ENCODE measurements at regions not wholly inside any gene's neighbourhood (a gene's known extent, or its start where the extent isn't known, plus 50 kb on each side); places are given as distances from the start of the nearest gene placed in this dataset.
"Not testable (repeated sequence)": the region's sequence is repeated elsewhere in the genome, so short reads cannot be mapped to it uniquely, and the experiment has no call there.

GRCh38 chr17:30597776-30598288, 120.6 kb downstream of the GOSR1 start:
- H3K4me3 ChIP-seq (replicated peaks; ENCODE audit: low read depth, low read length), result no peak overlapping the region
- DNase-seq (ENCODE audit: extremely low read depth, low read depth), result no peak
- TF ChIP-seq, protein P1, sequence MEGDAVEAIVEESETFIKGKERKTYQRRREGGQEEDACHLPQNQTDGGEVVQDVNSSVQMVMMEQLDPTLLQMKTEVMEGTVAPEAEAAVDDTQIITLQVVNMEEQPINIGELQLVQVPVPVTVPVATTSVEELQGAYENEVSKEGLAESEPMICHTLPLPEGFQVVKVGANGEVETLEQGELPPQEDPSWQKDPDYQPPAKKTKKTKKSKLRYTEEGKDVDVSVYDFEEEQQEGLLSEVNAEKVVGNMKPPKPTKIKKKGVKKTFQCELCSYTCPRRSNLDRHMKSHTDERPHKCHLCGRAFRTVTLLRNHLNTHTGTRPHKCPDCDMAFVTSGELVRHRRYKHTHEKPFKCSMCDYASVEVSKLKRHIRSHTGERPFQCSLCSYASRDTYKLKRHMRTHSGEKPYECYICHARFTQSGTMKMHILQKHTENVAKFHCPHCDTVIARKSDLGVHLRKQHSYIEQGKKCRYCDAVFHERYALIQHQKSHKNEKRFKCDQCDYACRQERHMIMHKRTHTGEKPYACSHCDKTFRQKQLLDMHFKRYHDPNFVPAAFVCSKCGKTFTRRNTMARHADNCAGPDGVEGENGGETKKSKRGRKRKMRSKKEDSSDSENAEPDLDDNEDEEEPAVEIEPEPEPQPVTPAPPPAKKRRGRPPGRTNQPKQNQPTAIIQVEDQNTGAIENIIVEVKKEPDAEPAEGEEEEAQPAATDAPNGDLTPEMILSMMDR (IDR thresholded peaks at IDR 0.05; ENCODE audit: low read depth, low read length, missing control alignments), result no peak

- not testable (repeated sequence) for DNase-seq (ENCODE audit: extremely low read depth, low read depth); H3K4me3 ChIP-seq (replicated peaks; ENCODE audit: low read depth, low read length)
Observed at GRCh38 chr17:30596948-30597775, 120.0 kb downstream of the GOSR1 start.

- DNase-seq (ENCODE audit: extremely low read depth, low read depth); H3K4me3 ChIP-seq (replicated peaks; ENCODE audit: low read depth, low read length): not testable (repeated sequence)
Observed at GRCh38 chr17:30594953-30595371, 117.8 kb downstream of the GOSR1 start.

DNA sequence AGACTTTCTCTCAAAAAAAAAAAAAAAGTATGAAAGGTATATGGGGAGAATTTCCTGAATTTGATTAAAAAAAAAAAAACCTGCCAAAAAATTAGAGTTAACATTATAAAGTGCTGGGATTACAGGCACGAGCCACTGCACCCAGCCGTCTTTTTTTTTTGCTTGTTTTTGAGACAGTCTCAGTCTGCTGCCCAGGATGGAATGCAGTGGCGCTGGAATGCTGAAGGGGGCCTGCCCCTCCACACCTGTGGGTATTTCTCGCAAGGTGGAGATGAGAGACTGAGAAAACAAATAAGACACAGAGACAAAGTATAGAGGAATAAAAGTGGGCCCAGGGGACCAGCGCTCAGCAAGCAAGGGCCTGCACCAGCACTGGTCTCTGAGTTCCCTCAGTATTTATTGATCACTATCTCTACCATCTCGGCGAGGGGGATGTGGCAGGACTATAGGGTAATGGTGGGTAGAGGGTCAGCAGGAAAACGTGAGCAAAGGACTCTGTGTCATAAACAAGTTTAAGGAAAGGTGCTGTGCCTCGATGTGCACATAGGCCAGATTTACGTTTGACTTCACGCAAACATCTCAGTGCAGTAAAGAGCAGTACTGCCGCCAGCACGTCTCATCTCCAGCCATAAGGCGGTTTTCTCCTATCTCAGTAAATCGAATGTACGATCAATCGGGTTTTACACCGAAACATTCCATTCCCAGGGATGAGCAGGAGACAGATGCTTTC, 117.2 kb downstream of the GOSR1 start:
- DNase-seq (ENCODE audit: extremely low read depth, low read depth), result no peak
- TF ChIP-seq, protein P1 (IDR thresholded peaks at IDR 0.05; ENCODE audit: low read depth, low read length, missing control alignments), result no peak
- no peak overlapping the region for H3K4me3 ChIP-seq (replicated peaks; ENCODE audit: low read depth, low read length)

- DNase-seq (ENCODE audit: extremely low read depth, low read depth), result no peak
- TF ChIP-seq, protein P1 (IDR thresholded peaks at IDR 0.05; ENCODE audit: low read depth, low read length, missing control alignments), result no peak
- no peak overlapping the region for H3K4me3 ChIP-seq (replicated peaks; ENCODE audit: low read depth, low read length)
Observed at GRCh38 chr17:30590081-30590733, 113.0 kb downstream of the GOSR1 start.

DNA sequence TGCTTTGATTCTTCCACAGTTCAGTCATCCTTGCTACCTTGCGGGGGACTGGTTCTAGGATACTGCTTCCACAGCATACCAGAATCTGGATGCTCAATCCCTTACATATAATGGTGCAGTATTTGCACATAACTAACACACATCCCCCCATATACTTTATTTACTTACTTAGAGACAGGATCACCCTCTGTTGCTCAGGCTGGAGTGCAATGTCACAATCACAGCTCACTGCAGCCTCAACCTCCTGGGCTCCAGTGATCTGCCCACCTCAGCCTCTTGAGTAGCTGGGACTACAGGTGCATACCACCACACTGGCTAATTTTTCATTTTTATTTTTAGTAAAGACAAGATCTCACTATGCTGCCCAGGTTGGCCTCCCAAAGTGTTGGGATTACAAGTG, 112.2 kb downstream of the GOSR1 start:
- H3K4me3 ChIP-seq (replicated peaks; ENCODE audit: low read depth, low read length), result no peak overlapping the region
- no peak for DNase-seq (ENCODE audit: extremely low read depth, low read depth)
- TF ChIP-seq, protein P1 (IDR thresholded peaks at IDR 0.05; ENCODE audit: low read depth, low read length, missing control alignments), result no peak

DNA sequence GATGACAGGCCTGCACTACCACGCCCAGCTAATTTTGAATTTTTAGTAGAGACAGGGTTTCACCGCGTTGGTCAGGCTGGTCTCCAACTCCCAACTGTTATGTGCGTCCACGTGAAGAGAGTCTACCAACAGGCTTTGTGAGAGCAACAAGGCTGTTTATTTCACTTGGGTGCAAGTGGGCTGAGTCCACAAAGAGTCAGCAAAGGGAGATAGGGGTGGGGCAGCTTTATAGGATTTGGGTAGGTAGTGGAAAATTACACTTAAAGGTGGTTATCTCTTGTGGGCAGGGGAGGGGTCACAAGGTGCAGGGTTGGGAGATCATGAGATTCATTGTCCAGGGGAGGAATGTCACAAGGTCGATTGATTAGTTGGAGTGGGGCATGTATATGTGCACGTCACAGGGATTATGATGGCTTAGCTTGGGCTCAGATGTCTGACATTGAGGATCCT, 111.6 kb downstream of the GOSR1 start:
- TF ChIP-seq, protein P1 (IDR thresholded peaks at IDR 0.05; ENCODE audit: low read depth, low read length, missing control alignments), result no peak
- H3K4me3 ChIP-seq (replicated peaks; ENCODE audit: low read depth, low read length), result no peak overlapping the region
- DNase-seq (ENCODE audit: extremely low read depth, low read depth), result no peak
